Stimulated activated CD4-positive, alpha-beta T cell treated with anti-CD3 and anti-CD28 coated beads, Interleukin-2, amount 100 ng/mL, for 48 hours (primary cell): ENCODE measurements at regions not wholly inside any gene's neighbourhood (a gene's known extent, or its start where the extent isn't known, plus 50 kb on each side); places are given as distances from the start of the nearest gene placed in this dataset.
"Not testable (repeated sequence)": the region's sequence is repeated elsewhere in the genome, so short reads cannot be mapped to it uniquely, and the experiment has no call there.

Source experiments
- DNase-seq, 2 donors: peaks; one replicate each; pipeline ENCODE4 v3.0.0-alpha.2; 2020

- DNase-seq, result no peak
Observed at GRCh38 chr21:20463362-20463761, 534.8 kb upstream of the NCAM2 start.

GRCh38 chr21:20469361-20469760, 528.8 kb upstream of the NCAM2 start:
- DNase-seq, result no peak

- no peak for DNase-seq
Observed at GRCh38 chr21:20486303-20486702, 511.9 kb upstream of the NCAM2 start.

- DNase-seq, result not testable (repeated sequence)
Observed at GRCh38 chr21:20502915-20503314, 495.3 kb upstream of the NCAM2 start.

- DNase-seq, result no peak
Observed at GRCh38 chr21:20507783-20508182, 490.4 kb upstream of the NCAM2 start.

- DNase-seq, result no peak
Observed at GRCh38 chr21:20511216-20511880, 486.9 kb upstream of the NCAM2 start.

- DNase-seq, result no peak
Observed at GRCh38 chr21:20515446-20515845, 482.8 kb upstream of the NCAM2 start.

GRCh38 chr21:20519076-20519475, 479.1 kb upstream of the NCAM2 start:
- no peak for DNase-seq

GRCh38 chr21:20522611-20523010, 475.6 kb upstream of the NCAM2 start:
- no peak for DNase-seq

GRCh38 chr21:20523191-20523590, 475.0 kb upstream of the NCAM2 start:
- no peak for DNase-seq

GRCh38 chr21:20527731-20528460, 470.3 kb upstream of the NCAM2 start:
- no peak for DNase-seq

GRCh38 chr21:20537130-20537529, 461.1 kb upstream of the NCAM2 start:
- DNase-seq, result no peak

GRCh38 chr21:20538039-20538658, 460.1 kb upstream of the NCAM2 start:
- no peak for DNase-seq

- no peak for DNase-seq
Observed at GRCh38 chr21:20545454-20545853, 452.8 kb upstream of the NCAM2 start.

- no peak for DNase-seq
Observed at GRCh38 chr21:20551939-20552338, 446.3 kb upstream of the NCAM2 start.

- no peak for DNase-seq
Observed at GRCh38 chr21:20554785-20555184, 443.4 kb upstream of the NCAM2 start.

GRCh38 chr21:20570824-20571232, 427.4 kb upstream of the NCAM2 start:
- no peak for DNase-seq

- no peak for DNase-seq
Observed at GRCh38 chr21:20572582-20572981, 425.6 kb upstream of the NCAM2 start.

GRCh38 chr21:20581361-20581760, 416.8 kb upstream of the NCAM2 start:
- no peak for DNase-seq

- DNase-seq, result no peak
Observed at GRCh38 chr21:20591284-20591683, 406.9 kb upstream of the NCAM2 start.

- DNase-seq, result no peak
Observed at GRCh38 chr21:20592463-20592862, 405.7 kb upstream of the NCAM2 start.

- DNase-seq, result no peak
Observed at GRCh38 chr21:20603236-20603635, 395.0 kb upstream of the NCAM2 start.

- DNase-seq, result no peak
Observed at GRCh38 chr21:20611008-20611407, 387.2 kb upstream of the NCAM2 start.

- DNase-seq, result no peak
Observed at GRCh38 chr21:20613654-20614053, 384.6 kb upstream of the NCAM2 start.
